ENCODE measurements at regions not wholly inside any gene's neighbourhood (a gene's known extent, or its start where the extent isn't known, plus 50 kb on each side); places are given as distances from the start of the nearest gene placed in this dataset.
A peak's percentile ranks its signal among the peaks of the same experiment; 100 is the strongest.

- no peak for DNase-seq
Measured at GRCh38 chr18:73848656-73849055, 299.0 kb downstream of the FBXO15 start.

GRCh38 chr18:73843455-73843854, 304.2 kb downstream of the FBXO15 start:
- DNase-seq, result no peak

GRCh38 chr18:73842795-73843394, 304.7 kb downstream of the FBXO15 start:
- DNase-seq, result peak; percentile 40 to 64

GRCh38 chr18:73841661-73842060, 306.0 kb downstream of the FBXO15 start:
- DNase-seq, result peak; percentile 15 to 40

- no peak for DNase-seq
Measured at GRCh38 chr18:73840319-73840945, 307.2 kb downstream of the FBXO15 start.

GRCh38 chr18:73839441-73839840, 308.2 kb downstream of the FBXO15 start:
- no peak for DNase-seq

GRCh38 chr18:73838107-73838506, 309.5 kb downstream of the FBXO15 start:
- DNase-seq, result no peak

- no peak for DNase-seq
Measured at GRCh38 chr18:73835656-73836364, 311.8 kb downstream of the FBXO15 start.

GRCh38 chr18:73835039-73835438, 312.6 kb downstream of the FBXO15 start:
- DNase-seq, result no peak

GRCh38 chr18:73831688-73832087, 315.9 kb downstream of the FBXO15 start:
- no peak for DNase-seq

- DNase-seq, result no peak
Measured at GRCh38 chr18:73829146-73829545, 318.5 kb downstream of the FBXO15 start.

- DNase-seq, result no peak
Measured at GRCh38 chr18:73827801-73828200, 319.8 kb downstream of the FBXO15 start.

GRCh38 chr18:73826098-73826497, 321.5 kb downstream of the FBXO15 start:
- DNase-seq, result no peak

GRCh38 chr18:73824671-73825070, 323.0 kb downstream of the FBXO15 start:
- no peak for DNase-seq

GRCh38 chr18:73812423-73812822, 335.2 kb downstream of the FBXO15 start:
- DNase-seq, result no peak

- DNase-seq, result no peak
Measured at GRCh38 chr18:73807551-73808192, 340.0 kb downstream of the FBXO15 start.

GRCh38 chr18:73805991-73806390, 341.6 kb downstream of the FBXO15 start:
- no peak for DNase-seq

- no peak for DNase-seq
Measured at GRCh38 chr18:73797419-73797818, 350.2 kb downstream of the FBXO15 start.

GRCh38 chr18:73793386-73793785, 354.2 kb downstream of the FBXO15 start:
- DNase-seq, result no peak

- DNase-seq, result no peak
Measured at GRCh38 chr18:73791081-73791480, 356.6 kb downstream of the FBXO15 start.

- DNase-seq, result no peak
Measured at GRCh38 chr18:73790587-73790986, 357.0 kb downstream of the FBXO15 start.

GRCh38 chr18:73787316-73787715, 360.3 kb downstream of the FBXO15 start:
- no peak for DNase-seq

- DNase-seq, result no peak
Measured at GRCh38 chr18:73785300-73785699, 362.3 kb downstream of the FBXO15 start.

GRCh38 chr18:73784853-73785252, 362.8 kb downstream of the FBXO15 start:
- DNase-seq, result peak in 1 of 2 experiments; percentile 6
